GM12878 (cell line): ENCODE measurements at regions not wholly inside any gene's neighbourhood (a gene's known extent, or its start where the extent isn't known, plus 50 kb on each side); places are given as distances from the start of the nearest gene placed in this dataset.

ENCODE experiments used
- ATAC-seq: fragments of 200-7000 bp; cut with Tn5 transposase; 3 replicates; pipeline ENCODE4 v1.9.1; 2020; ENCODE audit warnings: mild to moderate bottlenecking, moderate library complexity
- BruUV-seq: library from RNA; stranded (reverse); fragments of 400-500 nt; replicated peaks from 2 replicates; lab custom pipeline; 2021; lab: Mats Ljungman, UMichigan
- CTCF ChIA-PET: fragments of 300-600 bp; sonication (Branson Sonifier 250); formaldehyde crosslinking; extraction: SDS; loops from one replicate; lab custom pipeline; 2021; ENCODE audit warnings: inconsistent platforms; lab: Yijun Ruan, JAX
- POLR2A ChIA-PET: fragments of 350-600 bp; formaldehyde crosslinking; extraction: SDS; loops from one replicate; lab custom pipeline; 2021; ENCODE audit warnings: inconsistent platforms; lab: Charles Lee
- RAD21 ChIA-PET: fragments of 300-600 bp; sonication (Branson Sonifier 250); formaldehyde crosslinking; loops from one replicate; lab custom pipeline; 2023; ENCODE audit warnings: antibody characterized with exemption; ENCODE audit not compliant: unreplicated experiment; lab: Charles Lee
- SMC1A ChIA-PET: fragments of 300-600 bp; sonication (Branson Sonifier 250); formaldehyde crosslinking; loops from one replicate; lab custom pipeline; 2023; ENCODE audit not compliant: unreplicated experiment, uncharacterized antibody; lab: Charles Lee
- DNase-seq: peaks from one replicate; pipeline ENCODE4 v3.0.0-alpha.2; 2011; ENCODE audit warnings: low read depth, low spot score
- FAIRE-seq: peaks from 3 replicates; lab custom pipeline; 2011; peaks lifted over from hg19 to GRCh38; lab: Jason Lieb, UNC
- H2AFZ ChIP-seq: 2 replicates; pipeline ENCODE4 v1.6.0; 2011; ENCODE audit warnings: low read depth, low read length, control low read depth; ENCODE audit not compliant: control insufficient read depth
- H3K27ac ChIP-seq: 2 replicates; pipeline ENCODE4 v1.5.1; 2011; ENCODE audit warnings: control low read depth; ENCODE audit not compliant: control insufficient read depth, insufficient read depth
- H3K27me3 ChIP-seq, 2 experiments: replicated peaks in 1 of 2; 2 replicates each; pipeline versions ENCODE4 v1.6.0 to v1.6.1; 2011; ENCODE audit warnings: low read length in 1 of 2; ENCODE audit not compliant: control insufficient read depth in 2 of 2, insufficient read depth in 2 of 2
- H3K36me3 ChIP-seq, 2 experiments: 2 replicates each; pipeline ENCODE4 v1.5.1; 2011; ENCODE audit warnings: low read length in 1 of 2; ENCODE audit not compliant: control insufficient read depth in 2 of 2, insufficient read depth in 2 of 2
- H3K4me1 ChIP-seq: 2 replicates; pipeline ENCODE4 v1.6.1; 2011; ENCODE audit warnings: mild to moderate bottlenecking, low read length, moderate library complexity, mixed read lengths; ENCODE audit not compliant: control insufficient read depth, insufficient read depth
- H3K4me2 ChIP-seq: 2 replicates; pipeline ENCODE4 v1.6.0; 2011; ENCODE audit warnings: control low read depth; ENCODE audit not compliant: control insufficient read depth, insufficient read depth
- H3K4me3 ChIP-seq: fragments of 200-600 bp; sonication (generic); 2 replicates; pipeline ENCODE4 v1.5.1; 2016
- H3K79me2 ChIP-seq: 2 replicates; pipeline ENCODE4 v1.6.0; 2011; ENCODE audit warnings: low read length; ENCODE audit not compliant: control insufficient read depth, insufficient read depth
- H3K9ac ChIP-seq: 2 replicates; pipeline ENCODE4 v1.8.0; 2011; ENCODE audit warnings: low read length, control low read depth, mixed read lengths; ENCODE audit not compliant: control insufficient read depth, insufficient read depth
- H3K9me3 ChIP-seq: replicated peaks from 3 replicates; pipeline ENCODE4 v1.5.1; 2011; ENCODE audit warnings: mild to moderate bottlenecking, low read length; ENCODE audit not compliant: control insufficient read depth, insufficient read depth
- H4K20me1 ChIP-seq: 2 replicates; pipeline ENCODE4 v1.6.0; 2011; ENCODE audit not compliant: control insufficient read depth, insufficient read depth
- ATF2 ChIP-seq: IDR thresholded peaks from 2 replicates; pipeline ENCODE4 v1.6.1; 2012; ENCODE audit warnings: low read length, inconsistent platforms
- BMI1 ChIP-seq: fragments of 450-650 bp; IDR thresholded peaks from 2 replicates; pipeline ENCODE4 v1.6.1; 2016; ENCODE audit warnings: mild to moderate bottlenecking, moderate library complexity, borderline replicate concordance
- CHD1 ChIP-seq: IDR thresholded peaks from 2 replicates; pipeline ENCODE4 v1.6.1; 2012; ENCODE audit warnings: low read depth, low read length, improper control_type of control experiment
- GABPA ChIP-seq: IDR thresholded peaks from 2 replicates; pipeline ENCODE4 v1.6.1; 2014; ENCODE audit warnings: antibody characterized with exemption, low read depth, mild to moderate bottlenecking, inconsistent platforms
- MXI1 ChIP-seq: fragments of 150-350 bp; IDR thresholded peaks from 2 replicates; pipeline ENCODE4 v1.6.1; 2011; ENCODE audit warnings: low read depth, mild to moderate bottlenecking, inconsistent platforms, low read length, improper control_type of control experiment
- PKNOX1 ChIP-seq: fragments of 450-650 bp; IDR thresholded peaks from 2 replicates; pipeline ENCODE4 v1.6.1; 2016; ENCODE audit warnings: mild to moderate bottlenecking
- RAD21 ChIP-seq: IDR thresholded peaks from 2 replicates; pipeline ENCODE4 v1.6.1; 2011; ENCODE audit warnings: mild to moderate bottlenecking, low read depth, low read length, moderate library complexity; ENCODE audit not compliant: insufficient read depth
- SIN3A ChIP-seq: IDR thresholded peaks from 2 replicates; pipeline ENCODE4 v1.6.1; 2012; ENCODE audit warnings: low read depth, low read length, improper control_type of control experiment
- SKIL ChIP-seq: fragments of 450-650 bp; IDR thresholded peaks from 2 replicates; pipeline ENCODE4 v1.6.1; 2017; ENCODE audit warnings: mild to moderate bottlenecking, low read depth, inconsistent platforms; ENCODE audit not compliant: poor library complexity, severe bottlenecking
- YY1 ChIP-seq: IDR thresholded peaks from 2 replicates; pipeline ENCODE4 v1.6.1; 2011; ENCODE audit warnings: low read depth, mild to moderate bottlenecking, low read length
- ZSCAN29 ChIP-seq: fragments of 450-650 bp; IDR thresholded peaks from 2 replicates; pipeline ENCODE4 v1.6.1; 2017; ENCODE audit warnings: mild to moderate bottlenecking, moderate library complexity
- WGBS: methylation state at CpG from one replicate; pipeline ENCODE4 v1.1.6; 2016; ENCODE audit warnings: low lambda C conversion rate; ENCODE audit not compliant: insufficient replicate concordance, insufficient coverage; ENCODE audit errors: missing lambda C conversion rate; 5-methylcytosine and 5-hydroxymethylcytosine counted together
- in situ Hi-C: fragments of 300-500 bp; cut with MboI; formaldehyde crosslinking; loops from 9 replicates; pipeline ENCODE4 v1.14.3; 2018; ENCODE audit warnings: mixed read lengths
- intact Hi-C: fragments of 100-400 bp; cut with micrococcal nuclease; formaldehyde crosslinking; loops from one replicate; pipeline ENCODE4 v1.14.2; 2022; ENCODE audit not compliant: unreplicated experiment

- Histone ChIP-seq H3K4me3 (no peak overlapping the region), H4K20me1 (no peaks in the 10 kb centered on the region), H3K27me3 (no peaks in the 10 kb centered on the region), H3K36me3 (no peaks in the 10 kb centered on the region), H3K79me2 (no peaks in the 10 kb centered on the region), H3K9ac (no peak overlapping the region), H2AFZ (no peak overlapping the region), H3K4me2 (no peak overlapping the region), H3K27ac (no peak overlapping the region), H3K9me3 (no peaks in the 10 kb centered on the region; the same call in 2 of the 3 replicates), H3K4me1 (no peaks in the 10 kb centered on the region)
- in situ Hi-C loops (no loop called here), intact Hi-C loops (no loop called here)
- CTCF ChIA-PET = no interaction called here
- no peak for FAIRE-seq
- SMC1A ChIA-PET = no interaction called here
- TF ChIP-seq BMI1 = no peak
- no peak for TF ChIP-seq ATF2
- no peak for TF ChIP-seq SIN3A
- no peak for TF ChIP-seq PKNOX1
- no peak for TF ChIP-seq ZSCAN29
- TF ChIP-seq GABPA = no peak
- TF ChIP-seq RAD21 = no peak
- TF ChIP-seq YY1 = no peak
- no peak for TF ChIP-seq CHD1
- TF ChIP-seq SKIL = no peak
- no peak for TF ChIP-seq MXI1
- DNase-seq = no peak
- 70% methylated on average over 11 of the region's 11 CpGs for WGBS
- BruUV-seq = no TSS peak
- no peak for ATAC-seq
- POLR2A ChIA-PET = no interaction called here
- RAD21 ChIA-PET = no interaction called here
Measured at GRCh38 chr15:27701956-27702355, 397.2 kb downstream of the OCA2 start.
